ENCODE measurements at regions not wholly inside any gene's neighbourhood (a gene's known extent, or its start where the extent isn't known, plus 50 kb on each side); places are given as distances from the start of the nearest gene placed in this dataset.

GRCh38 chr6:141641951-141642350, 490.8 kb upstream of the GJE1 start:
- TF ChIP-seq CTCF (conservative IDR thresholded peaks at IDR 0.05), result no peak
- no peak for TF ChIP-seq EZH2 (IDR thresholded peaks at IDR 0.05; ENCODE audit: low read depth)

All from PC-9 (cell line).